ENCODE measurements at regions not wholly inside any gene's neighbourhood (a gene's known extent, or its start where the extent isn't known, plus 50 kb on each side); places are given as distances from the start of the nearest gene placed in this dataset.

- H3K36me3 ChIP-seq, result no peaks in the 10 kb centered on the region
Observed at GRCh38 chr11:97163631-97164191, 773.9 kb downstream of the JRKL start.

GRCh38 chr11:97201743-97202612, 812.2 kb downstream of the JRKL start:
- Histone ChIP-seq H3K27ac (no peak overlapping the region), H3K27me3 (no peaks in the 10 kb centered on the region), H3K4me3 (no peak overlapping the region), H3K36me3 (no peaks in the 10 kb centered on the region), H3K9me3 (no peaks in the 10 kb centered on the region), H3K4me1 (ENCODE audit: insufficient read depth) (no peaks in the 10 kb centered on the region)
- DNase-seq, result no peak
- intact Hi-C loops (cut with DNase I), result no loop called here
- 65 to 83% (median 83%) methylated on average over 3 of the region's 3 CpGs for WGBS, 3 donors
- TF ChIP-seq POLR2A (IDR thresholded peaks at IDR 0.05) (no peak), EP300 (IDR thresholded peaks at IDR 0.05) (no peak), CTCF (IDR thresholded peaks at IDR 0.05) (no peak)

More at GRCh38 chr11:97163631-97164191, 773.9 kb downstream of the JRKL start:
- Histone ChIP-seq H3K4me1 (ENCODE audit: insufficient read depth) (no peaks in the 10 kb centered on the region), H3K27me3 (no peaks in the 10 kb centered on the region), H3K27ac (no peak overlapping the region), H3K4me3 (no peak overlapping the region), H3K9me3 (no peaks in the 10 kb centered on the region)
- TF ChIP-seq EP300 (IDR thresholded peaks at IDR 0.05) (no peak), CTCF (IDR thresholded peaks at IDR 0.05) (no peak), POLR2A (IDR thresholded peaks at IDR 0.05) (no peak)
- DNase-seq, result no peak
- intact Hi-C loops (cut with DNase I), result no loop called here
- 77 to 85% (median 81%) methylated on average over 4 of the region's 4 CpGs for WGBS, 3 donors

GRCh38 chr11:97202613-97203292, 812.9 kb downstream of the JRKL start:
- TF ChIP-seq POLR2A (IDR thresholded peaks at IDR 0.05) (no peak), EP300 (IDR thresholded peaks at IDR 0.05) (no peak), CTCF (IDR thresholded peaks at IDR 0.05) (no peak)
- DNase-seq, result no peak
- Histone ChIP-seq H3K4me3 (no peak overlapping the region), H3K9me3 (no peaks in the 10 kb centered on the region), H3K27me3 (no peaks in the 10 kb centered on the region), H3K36me3 (no peaks in the 10 kb centered on the region), H3K27ac (no peak overlapping the region), H3K4me1 (ENCODE audit: insufficient read depth) (no peaks in the 10 kb centered on the region)
- intact Hi-C loops (cut with DNase I), result no loop called here
- 57 to 69% (median 64%) methylated on average over 8 of the region's 8 CpGs for WGBS, 3 donors

GRCh38 chr11:97218011-97218410, 828.2 kb downstream of the JRKL start:
- Histone ChIP-seq H3K9me3 (no peaks in the 10 kb centered on the region), H3K4me1 (ENCODE audit: insufficient read depth) (no peaks in the 10 kb centered on the region), H3K27ac (no peak overlapping the region), H3K36me3 (no peaks in the 10 kb centered on the region), H3K27me3 (no peaks in the 10 kb centered on the region), H3K4me3 (no peak overlapping the region)
- TF ChIP-seq POLR2A (IDR thresholded peaks at IDR 0.05) (no peak), EP300 (IDR thresholded peaks at IDR 0.05) (no peak), CTCF (IDR thresholded peaks at IDR 0.05) (no peak)
- no peak for DNase-seq
- WGBS, 3 donors, result 83 to 89% (median 88%) methylated on average over 3 of the region's 3 CpGs
- intact Hi-C loops (cut with DNase I), result no loop called here
